ENCODE measurements at regions not wholly inside any gene's neighbourhood (a gene's known extent, or its start where the extent isn't known, plus 50 kb on each side); places are given as distances from the start of the nearest gene placed in this dataset.

DNA sequence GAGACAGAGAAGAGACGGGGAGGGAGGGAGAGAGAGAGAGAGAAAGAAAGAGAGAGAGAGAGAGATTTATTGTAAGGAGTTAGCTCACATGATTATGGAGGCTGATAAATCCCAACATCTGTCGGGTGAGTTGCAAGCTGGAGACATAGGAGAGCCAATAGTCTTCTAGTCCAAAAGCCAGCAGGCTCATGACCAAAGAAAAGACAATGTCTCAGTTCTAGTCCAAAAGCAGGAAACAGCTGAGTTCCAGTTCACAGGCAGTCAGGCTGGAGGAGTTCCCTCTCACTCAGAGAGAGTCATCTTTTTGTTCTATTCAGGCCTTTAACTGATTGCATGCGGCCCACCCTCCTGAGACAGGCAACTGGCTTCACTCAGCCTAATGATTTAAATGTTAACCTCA, 416.6 kb downstream of the PREX1 start:
- TF ChIP-seq ZNF773 (CRISPR knock-in tag; IDR thresholded peaks at IDR 0.05; ENCODE audit: borderline replicate concordance), result no peak
- TF ChIP-seq NFIC (IDR thresholded peaks at IDR 0.05; ENCODE audit: low read length), result no peak
- no peak for TF ChIP-seq RBM39 (IDR thresholded peaks at IDR 0.05; ENCODE audit: low read depth, low read length, poor library complexity, severe bottlenecking)
- no peak for TF ChIP-seq MXI1 (IDR thresholded peaks at IDR 0.05; ENCODE audit: borderline replicate concordance, low read depth, low read length)
- no peak for TF ChIP-seq SALL2 (CRISPR knock-in tag; IDR thresholded peaks at IDR 0.05)
- TF ChIP-seq, protein P1, sequence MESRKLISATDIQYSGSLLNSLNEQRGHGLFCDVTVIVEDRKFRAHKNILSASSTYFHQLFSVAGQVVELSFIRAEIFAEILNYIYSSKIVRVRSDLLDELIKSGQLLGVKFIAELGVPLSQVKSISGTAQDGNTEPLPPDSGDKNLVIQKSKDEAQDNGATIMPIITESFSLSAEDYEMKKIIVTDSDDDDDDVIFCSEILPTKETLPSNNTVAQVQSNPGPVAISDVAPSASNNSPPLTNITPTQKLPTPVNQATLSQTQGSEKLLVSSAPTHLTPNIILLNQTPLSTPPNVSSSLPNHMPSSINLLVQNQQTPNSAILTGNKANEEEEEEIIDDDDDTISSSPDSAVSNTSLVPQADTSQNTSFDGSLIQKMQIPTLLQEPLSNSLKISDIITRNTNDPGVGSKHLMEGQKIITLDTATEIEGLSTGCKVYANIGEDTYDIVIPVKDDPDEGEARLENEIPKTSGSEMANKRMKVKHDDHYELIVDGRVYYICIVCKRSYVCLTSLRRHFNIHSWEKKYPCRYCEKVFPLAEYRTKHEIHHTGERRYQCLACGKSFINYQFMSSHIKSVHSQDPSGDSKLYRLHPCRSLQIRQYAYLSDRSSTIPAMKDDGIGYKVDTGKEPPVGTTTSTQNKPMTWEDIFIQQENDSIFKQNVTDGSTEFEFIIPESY (CRISPR knock-in tag; IDR thresholded peaks at IDR 0.05), result no peak
- no peak for TF ChIP-seq JUND (CRISPR knock-in tag; IDR thresholded peaks at IDR 0.05)
- TF ChIP-seq POLR2AphosphoS2 (IDR thresholded peaks at IDR 0.05; ENCODE audit: low read depth, low read length), result no peak
- no peak for TF ChIP-seq PHF20 (CRISPR knock-in tag; IDR thresholded peaks at IDR 0.05)
- TF ChIP-seq ZNF615 (CRISPR knock-in tag; IDR thresholded peaks at IDR 0.05; ENCODE audit: borderline replicate concordance), result no peak
